Glomerular endothelial cell (primary cell): ENCODE measurements at regions not wholly inside any gene's neighbourhood (a gene's known extent, or its start where the extent isn't known, plus 50 kb on each side); places are given as distances from the start of the nearest gene placed in this dataset.

Source experiments
- DNase-seq: peaks from one replicate; pipeline ENCODE4 v3.0.0-alpha.2; 2011; ENCODE audit warnings: low read depth, low spot score; ENCODE audit errors: extremely low read depth

- DNase-seq: no peak
Measured at GRCh38 chr7:81607987-81608386, 161.9 kb downstream of the HGF start.

DNA sequence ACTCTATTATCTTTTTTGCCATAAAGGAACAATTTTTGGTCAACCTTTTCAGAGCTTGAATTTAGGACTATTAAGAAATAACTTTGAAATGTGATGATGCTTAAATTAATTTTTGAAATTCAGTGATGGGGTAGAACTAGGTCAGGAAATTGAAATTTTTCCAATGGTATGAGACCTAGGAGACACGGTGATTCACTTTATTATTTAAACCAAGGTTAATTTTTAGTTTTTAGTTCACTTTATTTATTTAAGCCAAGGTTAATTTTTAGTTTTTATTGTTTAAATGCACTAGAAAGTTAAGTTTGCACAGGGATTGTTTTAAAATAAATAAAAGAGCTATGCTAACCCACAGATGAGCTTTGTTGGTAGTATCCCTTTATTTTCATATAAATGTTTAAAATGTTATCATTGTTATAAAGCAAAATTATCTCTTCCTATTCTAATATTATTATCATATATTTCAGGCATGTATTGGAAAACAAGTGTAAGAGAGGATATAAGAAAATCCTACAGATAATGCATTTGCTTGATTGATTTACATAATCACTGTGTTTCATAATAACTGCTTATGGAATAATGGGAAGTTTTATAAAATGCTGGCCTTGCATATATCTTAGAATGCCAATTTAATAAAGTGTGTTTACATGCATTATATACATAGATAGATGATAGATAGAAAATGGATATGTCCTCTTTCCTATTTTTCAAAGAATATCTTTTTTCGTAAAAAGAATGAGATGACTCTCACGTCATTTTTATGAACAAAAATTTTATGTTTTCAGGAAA is 163.6 kb downstream of the HGF start:
- no peak for DNase-seq

DNA sequence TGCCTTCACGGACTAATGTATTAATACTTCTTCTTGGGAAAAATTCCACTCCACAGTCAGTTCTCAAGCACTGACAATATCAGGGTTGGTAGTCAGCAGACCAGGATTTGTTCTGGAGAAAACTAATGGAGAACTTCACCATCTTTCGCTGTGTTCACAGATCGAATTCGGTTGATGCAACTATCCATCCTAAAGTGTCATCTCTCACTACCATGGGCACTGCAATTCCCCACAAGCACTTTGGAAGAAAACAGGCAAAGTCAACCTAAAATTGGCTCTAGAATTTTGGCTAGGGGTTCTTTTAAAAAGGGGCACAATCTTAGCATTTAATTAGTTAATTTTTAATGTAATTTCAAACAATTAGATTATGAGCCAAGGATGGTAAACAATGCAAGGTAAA is 164.4 kb downstream of the HGF start:
- DNase-seq: no peak

DNA sequence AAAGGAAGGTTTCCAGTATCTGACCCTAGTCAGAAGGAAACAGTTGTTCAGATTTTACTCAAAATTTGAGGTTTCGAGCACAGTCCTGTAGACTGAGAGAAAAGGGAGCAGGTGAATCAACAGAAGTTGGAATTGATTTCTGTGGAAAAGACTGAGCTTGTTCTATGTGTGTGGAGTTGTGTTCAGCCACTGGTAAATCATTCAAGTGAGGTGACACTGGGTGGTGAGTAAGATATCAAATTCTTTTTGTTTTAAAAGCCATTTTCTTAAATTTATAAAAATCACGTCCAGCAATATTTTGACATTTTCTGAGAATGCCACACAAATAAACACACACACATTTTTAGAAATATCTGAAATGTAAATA is 165.1 kb downstream of the HGF start:
- no peak for DNase-seq

DNA sequence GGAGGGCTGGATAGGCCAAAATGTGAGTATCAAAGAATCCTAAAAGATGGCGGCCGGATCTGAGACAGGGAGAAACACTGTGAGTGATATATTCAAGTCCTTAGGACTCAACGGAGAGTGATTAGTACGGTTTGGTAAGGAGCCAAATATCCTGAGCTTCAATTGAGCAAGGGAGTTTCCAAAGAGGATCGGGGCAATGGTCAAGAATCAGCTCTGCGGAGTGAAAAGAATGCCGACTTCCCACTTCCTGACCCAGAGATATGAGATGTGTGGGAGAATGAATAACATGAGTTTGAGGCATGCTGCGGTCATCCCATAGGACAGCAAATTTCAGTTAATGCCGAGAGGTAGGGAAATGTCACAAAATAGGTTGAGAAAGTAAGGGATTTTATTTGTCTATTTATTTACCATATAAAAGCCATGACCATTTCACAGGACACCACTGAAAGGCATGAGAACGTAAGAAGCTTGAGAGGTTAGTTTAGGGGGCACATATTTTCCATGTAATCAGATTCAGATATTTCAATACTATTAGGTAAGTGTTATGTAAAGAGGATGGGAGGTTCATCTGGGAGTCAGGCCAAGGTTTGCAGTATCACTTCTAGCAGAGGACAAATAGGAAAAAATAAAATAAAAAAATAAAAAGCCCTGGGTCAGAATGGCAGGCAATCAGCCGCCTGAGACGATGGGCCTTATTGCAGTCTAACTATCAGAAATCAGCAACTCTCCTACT is 165.6 kb downstream of the HGF start:
- DNase-seq: no peak

DNA sequence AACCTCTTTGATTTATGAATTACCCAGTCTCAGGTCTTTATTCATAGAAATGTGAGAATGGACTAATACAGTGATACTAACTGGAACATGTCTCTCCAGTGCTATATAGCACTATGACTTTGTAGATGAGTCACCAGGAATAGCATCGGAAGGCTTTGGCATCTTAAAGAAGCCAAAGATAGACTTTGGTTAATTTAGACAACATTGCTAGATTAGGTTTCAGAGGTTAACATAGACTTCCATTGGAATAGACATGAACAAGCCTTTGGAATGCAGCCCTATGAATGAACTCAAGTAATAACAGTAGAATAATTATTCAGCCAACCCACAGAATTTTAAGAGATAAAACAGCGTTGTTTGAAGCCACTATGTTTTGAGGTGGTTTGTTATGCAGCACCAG is 169.2 kb downstream of the HGF start:
- no peak for DNase-seq

DNA sequence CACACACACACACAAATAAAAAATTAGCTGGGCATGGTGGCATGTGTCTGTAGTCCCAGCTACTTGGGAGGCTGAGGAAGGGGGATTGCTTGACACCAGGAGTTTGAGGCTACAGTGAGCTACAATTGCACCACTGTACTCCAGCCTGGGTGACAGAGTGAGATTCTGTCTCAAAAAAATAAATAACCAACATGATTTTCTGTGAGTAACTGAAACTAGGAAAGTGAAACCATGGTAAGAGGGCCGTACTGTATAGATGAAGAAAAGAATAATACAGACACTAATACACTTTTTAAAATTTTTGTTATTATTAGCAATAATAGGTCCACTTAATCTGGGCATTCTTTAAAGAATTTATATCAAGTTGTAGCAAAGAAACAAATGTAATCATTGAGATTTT is 170.9 kb downstream of the HGF start:
- DNase-seq: no peak

- DNase-seq: no peak
Measured at GRCh38 chr7:81594767-81595166, 175.1 kb downstream of the HGF start.

GRCh38 chr7:81590131-81590530 is 179.7 kb downstream of the HGF start:
- DNase-seq: no peak

GRCh38 chr7:81584667-81585066 is 185.2 kb downstream of the HGF start:
- no peak for DNase-seq

GRCh38 chr7:81583882-81584533 is 185.8 kb downstream of the HGF start:
- no peak for DNase-seq

DNA sequence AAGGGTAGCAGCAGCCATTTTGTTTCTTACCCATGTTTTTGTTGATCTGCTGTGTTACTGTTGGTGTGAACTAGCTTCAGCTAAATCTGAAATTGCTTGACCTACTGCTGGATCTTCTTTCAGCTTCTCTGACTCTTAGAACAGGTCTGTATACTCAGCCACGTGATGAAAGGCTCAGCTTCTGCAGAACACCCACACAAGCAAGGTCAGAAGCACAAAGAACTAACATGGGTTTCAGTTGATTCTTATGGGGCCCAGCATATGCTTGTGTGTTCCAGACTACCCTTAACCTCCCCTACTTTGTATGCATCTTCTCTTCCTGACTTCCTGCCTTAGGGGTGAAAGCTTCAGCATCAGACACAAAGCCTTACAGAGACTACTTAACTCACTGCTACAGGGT is 186.8 kb downstream of the HGF start:
- DNase-seq: no peak

DNA sequence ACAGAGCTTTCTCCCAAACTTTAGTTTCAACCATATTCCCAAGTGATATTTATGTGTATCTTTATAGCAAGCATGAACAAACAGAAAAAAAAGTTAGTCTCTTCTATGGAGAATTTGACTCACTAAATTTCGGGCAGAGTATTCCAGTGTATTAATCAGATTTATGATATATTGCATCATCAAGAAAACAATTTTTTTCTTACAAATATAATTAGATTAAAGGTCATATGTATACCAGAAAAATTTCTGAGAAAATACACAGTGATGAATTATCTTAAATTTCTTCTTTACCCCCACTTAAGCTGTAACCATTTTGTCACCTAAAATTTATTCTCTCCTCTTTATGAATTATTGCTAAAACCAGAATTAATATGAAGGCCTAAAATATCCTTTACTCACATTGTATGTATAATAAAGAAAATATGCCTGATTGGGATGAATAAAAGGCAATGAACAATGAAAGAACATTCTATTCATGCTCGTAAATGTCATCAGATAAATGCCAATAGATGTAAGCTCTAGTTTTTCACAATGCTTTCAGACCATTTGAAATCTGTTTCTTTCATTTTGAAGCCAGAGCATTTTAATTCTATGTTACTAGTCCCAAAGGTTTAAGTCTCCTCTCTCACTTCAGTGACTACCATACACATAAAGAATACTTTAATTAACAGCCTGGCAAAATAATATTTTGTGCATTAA is 192.1 kb downstream of the HGF start:
- no peak for DNase-seq

DNA sequence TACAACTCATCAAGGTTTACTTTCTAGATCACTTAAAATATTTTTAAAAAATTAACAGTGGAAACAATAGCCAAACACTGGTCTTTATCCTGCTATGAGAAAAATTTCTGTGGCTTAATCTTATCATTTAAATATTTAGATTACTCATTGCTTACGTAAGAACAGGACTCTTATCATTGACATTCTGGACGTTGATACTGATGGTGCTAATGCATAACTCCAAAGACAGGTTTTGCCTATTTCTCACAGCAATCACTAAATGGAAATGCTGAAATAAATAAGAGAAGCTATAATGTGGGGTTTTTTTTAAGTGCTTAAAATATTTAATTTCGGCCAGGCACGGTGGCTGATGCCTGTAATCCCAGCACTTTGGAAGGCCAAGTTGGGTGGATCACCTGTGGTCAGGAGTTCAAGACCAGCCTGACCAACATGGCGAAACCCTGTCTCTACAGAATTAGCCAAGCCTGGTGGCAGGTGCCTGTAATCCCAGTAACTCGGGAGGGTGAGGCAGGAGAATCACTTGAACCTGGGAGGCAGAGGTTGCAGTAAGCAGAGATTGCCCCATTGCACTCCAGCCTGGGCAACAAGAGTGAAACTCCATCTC is 195.0 kb downstream of the HGF start:
- no peak for DNase-seq

GRCh38 chr7:81573932-81574331 is 195.9 kb downstream of the HGF start:
- DNase-seq: no peak

- no peak for DNase-seq
Measured at GRCh38 chr7:81573128-81573527, 196.7 kb downstream of the HGF start.

DNA sequence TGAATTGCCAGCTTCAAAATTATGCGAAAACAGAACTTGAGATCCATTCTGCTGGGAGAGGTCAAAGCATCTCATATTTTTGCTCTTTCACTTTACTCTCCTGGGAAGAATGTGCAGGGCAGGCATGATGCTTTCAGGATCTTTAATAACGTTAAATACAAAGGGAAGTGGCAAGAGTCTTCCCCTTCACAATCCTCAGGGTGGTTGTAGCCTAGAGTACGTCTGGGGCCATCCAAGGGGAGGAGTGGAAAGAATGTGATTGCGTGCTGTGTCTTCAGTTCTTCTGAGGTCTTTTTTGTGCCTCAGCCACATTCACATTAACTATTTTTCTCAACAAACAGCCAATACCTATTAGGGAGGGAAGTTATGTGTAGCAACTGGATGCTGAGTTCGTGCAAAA is 207.3 kb downstream of the HGF start:
- DNase-seq: no peak

GRCh38 chr7:81560708-81561107 is 209.1 kb downstream of the HGF start:
- DNase-seq: no peak

DNA sequence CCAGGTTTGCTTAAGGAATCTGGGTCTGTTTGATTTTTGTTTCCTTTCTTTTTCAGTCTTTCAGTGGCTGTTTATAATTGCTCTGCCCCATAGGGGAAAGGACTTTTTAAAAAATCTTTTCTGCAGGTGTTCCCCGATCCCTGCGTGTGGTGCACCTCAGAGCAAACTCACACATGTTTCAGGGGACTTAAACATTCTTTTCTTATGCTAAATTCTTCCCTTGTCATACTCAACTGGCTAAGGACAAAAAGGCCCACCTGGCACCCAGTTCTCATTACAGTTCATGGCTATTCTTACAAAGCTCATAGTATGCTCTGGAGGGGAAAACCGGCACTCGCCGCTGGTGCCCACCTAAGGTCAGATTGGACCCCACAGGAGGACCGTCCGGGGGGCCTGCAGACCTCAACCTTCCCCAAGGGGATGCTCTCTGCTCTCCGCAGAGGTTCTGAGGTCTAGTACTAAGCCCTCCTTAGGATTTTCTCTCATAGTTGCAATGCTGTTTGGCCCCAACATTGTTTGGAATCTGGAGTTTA is 220.3 kb downstream of the HGF start:
- no peak for DNase-seq

DNA sequence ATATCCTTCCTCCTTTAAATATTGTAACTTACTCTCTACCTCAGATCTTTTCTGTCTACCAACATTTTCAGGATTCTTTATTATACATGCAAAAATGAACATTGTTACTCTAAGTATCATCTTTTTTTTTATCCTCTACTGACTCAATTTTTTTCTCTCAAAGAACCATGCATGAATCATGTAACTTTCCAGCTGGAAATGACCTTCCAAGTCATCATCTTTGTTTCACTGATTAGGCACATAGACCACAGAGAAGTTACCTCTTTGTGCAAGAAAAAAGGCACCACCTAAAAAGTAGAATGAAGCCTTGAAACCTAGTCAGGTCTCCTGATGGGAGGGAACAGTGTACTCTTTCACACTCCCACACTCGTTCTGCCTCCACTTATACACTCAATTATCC is 234.9 kb downstream of the HGF start:
- no peak for DNase-seq

DNA sequence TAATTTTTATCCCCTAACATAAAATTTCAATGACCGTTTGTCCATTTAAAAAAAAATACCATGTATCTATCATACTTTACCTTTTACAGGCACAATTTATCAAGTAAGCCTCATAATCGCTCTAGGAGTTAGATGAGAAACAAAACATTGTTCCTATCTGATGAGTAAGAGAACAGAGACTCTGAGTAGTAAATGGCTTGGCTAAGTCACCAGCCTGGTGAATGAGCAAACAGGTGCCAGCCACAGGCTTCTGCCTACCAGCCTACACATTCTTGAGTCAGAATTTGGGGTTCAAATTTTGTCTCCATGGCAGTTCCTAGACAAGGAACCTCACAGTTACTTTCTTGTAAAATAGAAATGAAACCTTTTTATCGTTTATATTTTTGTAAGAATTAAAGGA is 235.4 kb downstream of the HGF start:
- no peak for DNase-seq
